CD14-positive monocyte (primary cell): ENCODE measurements at regions not wholly inside any gene's neighbourhood (a gene's known extent, or its start where the extent isn't known, plus 50 kb on each side); places are given as distances from the start of the nearest gene placed in this dataset.

Experiments used
- DNase-seq, 3 donors: peaks; one replicate each; pipeline ENCODE4 v3.0.0-alpha.2; 2011 to 2022
- H2AFZ ChIP-seq: 2 replicates; pipeline ENCODE4 v1.6.0; 2012; ENCODE audit warnings: mild to moderate bottlenecking, low read depth, low read length, inconsistent platforms; ENCODE audit not compliant: insufficient read depth, poor library complexity, severe bottlenecking
- H3K27ac ChIP-seq, 2 donors: 1 replicate in 1 of 2; 2 replicates in 1 of 2; pipeline ENCODE4 v1.5.1; 2012 to 2013; ENCODE audit warnings: low read length in 2 of 2, control low read depth in 1 of 2, inconsistent platforms in 1 of 2, low read depth in 1 of 2, mild to moderate bottlenecking in 1 of 2
- H3K27me3 ChIP-seq, 2 donors: one replicate each; pipeline versions ENCODE4 v1.6.0 to v1.6.1; 2011 to 2013; ENCODE audit warnings: low read length in 2 of 2; ENCODE audit not compliant: control insufficient read depth in 2 of 2, insufficient read depth in 2 of 2
- H3K36me3 ChIP-seq, 2 donors: replicated peaks in 1 of 2; 1 replicate in 1 of 2; 2 replicates in 1 of 2; pipeline versions ENCODE4 v1.5.1 to v1.6.1; 2012 to 2013; ENCODE audit warnings: low read length in 2 of 2, control low read depth in 1 of 2, inconsistent platforms in 1 of 2, mild to moderate bottlenecking in 1 of 2; ENCODE audit not compliant: insufficient read depth in 2 of 2, control insufficient read depth in 1 of 2
- H3K4me1 ChIP-seq, 2 donors: 1 replicate in 1 of 2; 2 replicates in 1 of 2; pipeline versions ENCODE4 v1.5.1 to v1.6.1; 2012 to 2013; ENCODE audit warnings: low read length in 2 of 2, control low read depth in 1 of 2, inconsistent platforms in 1 of 2, mild to moderate bottlenecking in 1 of 2, moderate library complexity in 1 of 2; ENCODE audit not compliant: insufficient read depth in 2 of 2, control insufficient read depth in 1 of 2
- H3K4me2 ChIP-seq: replicated peaks from 2 replicates; pipeline ENCODE3; 2012; ENCODE audit warnings: low read length, moderate library complexity, mild to moderate bottlenecking; ENCODE audit not compliant: poor library complexity, severe bottlenecking; ENCODE audit errors: extremely low read depth
- H3K4me3 ChIP-seq, 3 experiments: fragments of 200-600 bp in 1 of 3; sonication (generic) in 1 of 3; replicated peaks in 1 of 3; 1 replicate in 2 of 3; 2 replicates in 1 of 3; pipeline ENCODE4 v1.5.1; 2011 to 2013; ENCODE audit warnings: low read length in 3 of 3, mild to moderate bottlenecking in 3 of 3, control low read depth in 2 of 3, low read depth in 2 of 3, inconsistent platforms in 1 of 3, moderate library complexity in 1 of 3
- H3K79me2 ChIP-seq: 2 replicates; pipeline ENCODE4 v1.6.0; 2012; ENCODE audit warnings: mild to moderate bottlenecking, control low read depth, inconsistent platforms, low read length, moderate library complexity; ENCODE audit not compliant: insufficient read depth
- H3K9ac ChIP-seq: 2 replicates; pipeline ENCODE4 v1.6.0; 2017; ENCODE audit warnings: low read length, mild to moderate bottlenecking; ENCODE audit not compliant: insufficient read depth, poor library complexity, severe bottlenecking
- H3K9me3 ChIP-seq, 2 donors: replicated peaks in 1 of 2; 1 replicate in 1 of 2; 2 replicates in 1 of 2; pipeline versions ENCODE4 v1.5.1 to v1.6.1; 2012 to 2013; ENCODE audit warnings: low read length in 2 of 2, control low read depth in 1 of 2; ENCODE audit not compliant: control insufficient read depth in 1 of 2, insufficient read depth in 1 of 2
- H4K20me1 ChIP-seq: 2 replicates; pipeline ENCODE4 v1.6.0; 2012; ENCODE audit warnings: mild to moderate bottlenecking, low read length, control low read depth, moderate library complexity; ENCODE audit not compliant: insufficient read depth
- H3K27ac Mint-ChIP-seq, 7 donors: one replicate each; pipeline ENCODE4 v1.8.0; 2020; ENCODE audit warnings: mild to moderate bottlenecking in 7 of 7, mixed read lengths in 7 of 7, moderate library complexity in 6 of 7, inconsistent platforms in 2 of 7
- H3K27me3 Mint-ChIP-seq, 3 donors: one replicate each; pipeline ENCODE4 v1.8.0; 2021 to 2022; ENCODE audit warnings: low read depth in 3 of 3, mild to moderate bottlenecking in 3 of 3, mixed read lengths in 3 of 3, moderate library complexity in 3 of 3, inconsistent platforms in 1 of 3
- H3K36me3 Mint-ChIP-seq, 2 donors: one replicate each; pipeline ENCODE4 v1.8.0; 2020; ENCODE audit warnings: mixed read lengths in 2 of 2, inconsistent platforms in 1 of 2, mild to moderate bottlenecking in 1 of 2
- H3K4me1 Mint-ChIP-seq: one replicate; pipeline ENCODE4 v1.8.0; 2020; ENCODE audit warnings: mild to moderate bottlenecking, mixed read lengths
- H3K4me3 Mint-ChIP-seq, 2 donors: one replicate each; pipeline ENCODE4 v1.8.0; 2020; ENCODE audit warnings: mild to moderate bottlenecking in 2 of 2, mixed read lengths in 2 of 2, moderate library complexity in 1 of 2
- H3K9me3 Mint-ChIP-seq, 7 donors: one replicate each; pipeline ENCODE4 v1.8.0; 2020 to 2022; ENCODE audit warnings: mixed read lengths in 7 of 7, mild to moderate bottlenecking in 6 of 7, moderate library complexity in 6 of 7, inconsistent platforms in 2 of 7
- WGBS: methylation state at CpG from one replicate; pipeline ENCODE4 v1.1.5; 2013; ENCODE audit warnings: missing lambda C conversion rate; ENCODE audit not compliant: insufficient coverage; 5-methylcytosine and 5-hydroxymethylcytosine counted together
- intact Hi-C, 2 donors: fragments of 100-400 bp; cut with micrococcal nuclease; formaldehyde crosslinking; loops; one replicate each; pipeline versions ENCODE4 v1.15.0 to v1.15.1; 2023
- TF ChIP-seq, protein P1 (sequence below): fragments of 200-600 bp; IDR thresholded peaks from one replicate; pipeline ENCODE4 v1.8.0; 2022; ENCODE audit warnings: antibody characterized with exemption, mild to moderate bottlenecking

DNA sequence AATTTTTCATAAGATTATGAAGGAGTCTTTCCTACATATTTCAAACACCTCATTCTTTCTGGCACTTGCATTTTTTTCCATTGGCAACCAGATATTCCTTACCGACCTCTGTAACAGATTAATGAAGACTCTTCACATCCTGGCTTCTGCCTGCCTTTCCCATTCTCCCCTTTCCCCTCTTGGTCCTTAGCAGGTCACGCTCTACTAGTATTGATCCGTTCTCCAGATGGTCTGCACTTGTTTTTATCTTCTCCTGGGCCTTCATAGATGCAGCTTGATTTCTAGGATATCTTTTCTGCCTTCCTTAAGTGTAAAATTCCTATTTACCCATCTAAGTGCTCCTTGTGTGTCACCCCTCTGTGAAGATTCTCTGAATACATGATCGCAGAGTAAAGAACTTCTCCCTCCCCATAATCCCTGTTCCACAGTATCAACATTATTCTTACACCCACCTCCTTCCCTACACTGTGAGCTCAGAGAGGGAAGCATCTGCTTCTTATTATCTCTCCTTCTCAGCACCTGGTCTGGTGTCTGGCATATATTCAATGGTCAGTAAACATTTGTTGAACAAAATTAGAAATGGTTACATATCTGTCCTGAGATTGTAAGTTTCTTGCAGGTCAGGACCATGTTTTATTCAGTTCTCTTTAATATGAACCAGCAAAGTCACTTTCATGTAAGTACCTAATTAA lies 654.2 kb downstream of the REEP3 start:
- H3K9ac ChIP-seq: no peak overlapping the region
- TF ChIP-seq, protein P1, sequence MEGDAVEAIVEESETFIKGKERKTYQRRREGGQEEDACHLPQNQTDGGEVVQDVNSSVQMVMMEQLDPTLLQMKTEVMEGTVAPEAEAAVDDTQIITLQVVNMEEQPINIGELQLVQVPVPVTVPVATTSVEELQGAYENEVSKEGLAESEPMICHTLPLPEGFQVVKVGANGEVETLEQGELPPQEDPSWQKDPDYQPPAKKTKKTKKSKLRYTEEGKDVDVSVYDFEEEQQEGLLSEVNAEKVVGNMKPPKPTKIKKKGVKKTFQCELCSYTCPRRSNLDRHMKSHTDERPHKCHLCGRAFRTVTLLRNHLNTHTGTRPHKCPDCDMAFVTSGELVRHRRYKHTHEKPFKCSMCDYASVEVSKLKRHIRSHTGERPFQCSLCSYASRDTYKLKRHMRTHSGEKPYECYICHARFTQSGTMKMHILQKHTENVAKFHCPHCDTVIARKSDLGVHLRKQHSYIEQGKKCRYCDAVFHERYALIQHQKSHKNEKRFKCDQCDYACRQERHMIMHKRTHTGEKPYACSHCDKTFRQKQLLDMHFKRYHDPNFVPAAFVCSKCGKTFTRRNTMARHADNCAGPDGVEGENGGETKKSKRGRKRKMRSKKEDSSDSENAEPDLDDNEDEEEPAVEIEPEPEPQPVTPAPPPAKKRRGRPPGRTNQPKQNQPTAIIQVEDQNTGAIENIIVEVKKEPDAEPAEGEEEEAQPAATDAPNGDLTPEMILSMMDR: no peak
- no peak overlapping the region for H2AFZ ChIP-seq
- H3K4me1 ChIP-seq: peaks cover 6 to 7% of the 10 kb centered on the region in 2 donors
- no peaks in the 10 kb centered on the region for H4K20me1 ChIP-seq
- WGBS: 84% methylated on average over 3 of the region's 4 CpGs
- Mint-ChIP-seq H3K36me3 (no peaks in the 10 kb centered on the region), H3K4me1 (peaks cover 13% of the 10 kb centered on the region), H3K4me3 (no peak overlapping the region), H3K27ac (no peak overlapping the region), H3K27me3 (no peaks in the 10 kb centered on the region), H3K9me3 (peaks cover 1 to 13% (median 7%) of the 10 kb centered on the region in 7 donors)
- peaks cover 0 to 4% of the 10 kb centered on the region in 2 donors for H3K9me3 ChIP-seq
- H3K4me2 ChIP-seq: no peak overlapping the region
- DNase-seq: no peak
- H3K27ac ChIP-seq: no peak overlapping the region
- H3K27me3 ChIP-seq: no peaks in the 10 kb centered on the region
- intact Hi-C loops: no loop called here
- H3K36me3 ChIP-seq: no peaks in the 10 kb centered on the region
- no peaks in the 10 kb centered on the region for H3K79me2 ChIP-seq
- H3K4me3 ChIP-seq: no peak overlapping the region

DNA sequence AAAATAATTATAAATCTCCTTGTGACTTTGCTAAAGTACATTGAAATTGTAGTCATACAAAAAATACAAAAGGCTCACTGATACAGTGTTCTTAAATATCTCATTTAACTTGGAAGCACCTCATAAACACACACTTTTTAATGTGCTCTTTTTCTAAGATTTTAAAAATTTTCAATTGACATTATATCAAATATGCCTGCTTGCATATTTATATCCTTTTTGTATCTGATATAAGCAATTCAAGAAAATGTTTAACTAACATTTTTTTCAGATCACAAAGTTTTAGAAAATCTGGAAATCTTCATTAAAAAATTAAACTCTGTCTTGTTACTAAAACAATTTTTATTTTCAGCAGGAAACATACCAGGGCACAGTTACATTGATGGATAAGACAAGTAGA lies 661.5 kb downstream of the REEP3 start:
- no peaks in the 10 kb centered on the region for H3K9me3 ChIP-seq
- no peak overlapping the region for H3K27ac ChIP-seq
- Mint-ChIP-seq H3K27me3 (peaks cover 0 to 6% (median 2%) of the 10 kb centered on the region in 3 donors), H3K4me3 (no peak overlapping the region), H3K9me3 (peaks cover 0 to 5% (median 0%) of the 10 kb centered on the region in 7 donors), H3K4me1 (no peaks in the 10 kb centered on the region), H3K36me3 (no peaks in the 10 kb centered on the region), H3K27ac (no peak overlapping the region)
- H3K9ac ChIP-seq: no peak overlapping the region
- no peak overlapping the region for H2AFZ ChIP-seq
- DNase-seq: no peak
- TF ChIP-seq, protein P1: no peak
- intact Hi-C loops: no loop called here
- no peak overlapping the region for H3K4me2 ChIP-seq
- H3K27me3 ChIP-seq: no peaks in the 10 kb centered on the region
- no peak overlapping the region for H3K4me3 ChIP-seq
- H4K20me1 ChIP-seq: no peaks in the 10 kb centered on the region
- no peaks in the 10 kb centered on the region for H3K36me3 ChIP-seq
- no peaks in the 10 kb centered on the region for H3K79me2 ChIP-seq
- H3K4me1 ChIP-seq: no peaks in the 10 kb centered on the region
